Stomach (tissue), 4 donors: ENCODE measurements at regions not wholly inside any gene's neighbourhood (a gene's known extent, or its start where the extent isn't known, plus 50 kb on each side); places are given as distances from the start of the nearest gene placed in this dataset.

Experiments
- CTCF ChIP-seq, 7 experiments: fragments of 450-650 bp in 4 of 7; fragments of 200-600 bp in 3 of 7; sonication (generic) in 3 of 7; IDR thresholded peaks; one replicate each; pipeline ENCODE4 v1.5.1; 2016 to 2019; ENCODE audit warnings: antibody characterized with exemption in 7 of 7, control low read depth in 2 of 7, mild to moderate bottlenecking in 1 of 7
- EP300 ChIP-seq: sonication (generic); formaldehyde crosslinking; IDR thresholded peaks from one replicate; pipeline ENCODE4 v1.6.1; 2017; ENCODE audit warnings: antibody characterized with exemption
- POLR2A ChIP-seq, 4 donors: fragments of 450-650 bp; IDR thresholded peaks; one replicate each; pipeline ENCODE4 v1.6.1; 2016; ENCODE audit warnings: antibody characterized with exemption in 4 of 4, control low read depth in 2 of 4, mild to moderate bottlenecking in 1 of 4, moderate library complexity in 1 of 4
- POLR2AphosphoS5 ChIP-seq, 3 donors: sonication (generic); formaldehyde crosslinking; IDR thresholded peaks; one replicate each; pipeline ENCODE4 v1.6.1; 2016; ENCODE audit warnings: antibody characterized with exemption in 3 of 3

DNA sequence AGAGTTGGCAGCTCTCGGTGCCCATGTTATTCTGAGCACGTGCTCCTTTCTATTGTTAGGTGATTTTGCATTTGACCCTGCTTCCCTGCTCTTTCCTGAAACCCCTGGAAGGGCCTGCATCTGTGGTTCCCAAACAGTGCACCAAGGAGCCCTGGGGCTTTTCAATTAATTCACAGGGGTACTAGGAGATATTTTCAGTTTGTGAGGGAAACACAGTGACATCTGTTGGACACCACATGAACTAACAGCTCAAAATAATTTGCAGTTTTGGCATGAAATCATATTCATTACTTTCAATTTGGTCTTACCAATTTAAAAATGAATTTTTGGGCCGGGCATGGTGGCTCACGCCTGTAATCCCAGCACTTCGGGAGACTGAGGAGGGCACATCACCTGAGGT lies 156.6 kb downstream of the GATB start:
- TF ChIP-seq CTCF (IDR thresholded peaks at IDR 0.05) (peak in 3 of 7 experiments; percentile 19 to 36 (median 28)), POLR2AphosphoS5 (IDR thresholded peaks at IDR 0.05) (no peak), POLR2A (IDR thresholded peaks at IDR 0.05) (no peak), EP300 (no peak)
